Endothelial cell (in vitro differentiated cells): ENCODE measurements at regions not wholly inside any gene's neighbourhood (a gene's known extent, or its start where the extent isn't known, plus 50 kb on each side); places are given as distances from the start of the nearest gene placed in this dataset.

ENCODE experiments used
- DNase-seq: peaks from one replicate; pipeline ENCODE4 v3.0.0; 2021; ENCODE audit warnings: low spot score
- H3K27ac Mint-ChIP-seq: one replicate; pipeline ENCODE4 v1.8.0; 2021; ENCODE audit warnings: mixed read lengths, inconsistent platforms; ENCODE audit not compliant: unreplicated experiment
- H3K27me3 Mint-ChIP-seq: one replicate; pipeline ENCODE4 v1.8.0; 2021; ENCODE audit warnings: mild to moderate bottlenecking, moderate library complexity, mixed read lengths, inconsistent platforms; ENCODE audit not compliant: unreplicated experiment
- H3K36me3 Mint-ChIP-seq: one replicate; pipeline ENCODE4 v1.8.0; 2021; ENCODE audit warnings: mild to moderate bottlenecking, low read depth, mixed read lengths, inconsistent platforms; ENCODE audit not compliant: unreplicated experiment
- H3K4me1 Mint-ChIP-seq: one replicate; pipeline ENCODE4 v1.8.0; 2021; ENCODE audit warnings: mild to moderate bottlenecking, mixed read lengths, inconsistent platforms; ENCODE audit not compliant: unreplicated experiment
- H3K4me3 Mint-ChIP-seq: one replicate; pipeline ENCODE4 v1.8.0; 2021; ENCODE audit warnings: mild to moderate bottlenecking, mixed read lengths, inconsistent platforms; ENCODE audit not compliant: unreplicated experiment
- H3K9me3 Mint-ChIP-seq: one replicate; pipeline ENCODE4 v1.8.0; 2021; ENCODE audit warnings: mixed read lengths, inconsistent platforms; ENCODE audit not compliant: unreplicated experiment
- CTCF ChIP-seq: fragments of 200-600 bp; sonication (generic); IDR thresholded peaks from one replicate; pipeline ENCODE4 v1.5.0; 2021; ENCODE audit warnings: antibody characterized with exemption; ENCODE audit not compliant: unreplicated experiment

GRCh38 chr4:171170671-171171070 is 642.5 kb upstream of the GALNTL6 start:
- Mint-ChIP-seq H3K9me3 (no peaks in the 10 kb centered on the region), H3K27ac (no peak overlapping the region), H3K4me1 (no peaks in the 10 kb centered on the region), H3K36me3 (no peaks in the 10 kb centered on the region), H3K27me3 (no peaks in the 10 kb centered on the region), H3K4me3 (no peak overlapping the region)
- TF ChIP-seq CTCF, result no peak
- DNase-seq, result no peak

- H3K27me3 Mint-ChIP-seq, result no peaks in the 10 kb centered on the region
- no peak for DNase-seq
- H3K27ac Mint-ChIP-seq, result no peak overlapping the region
- TF ChIP-seq CTCF, result no peak
- no peaks in the 10 kb centered on the region for H3K36me3 Mint-ChIP-seq
- no peaks in the 10 kb centered on the region for H3K4me1 Mint-ChIP-seq
- H3K4me3 Mint-ChIP-seq, result no peak overlapping the region
- no peaks in the 10 kb centered on the region for H3K9me3 Mint-ChIP-seq
Observed at GRCh38 chr4:171169396-171169795, 643.8 kb upstream of the GALNTL6 start.

- Mint-ChIP-seq H3K27ac (no peak overlapping the region), H3K27me3 (no peaks in the 10 kb centered on the region), H3K36me3 (no peaks in the 10 kb centered on the region), H3K4me1 (no peaks in the 10 kb centered on the region), H3K9me3 (no peaks in the 10 kb centered on the region), H3K4me3 (no peak overlapping the region)
- DNase-seq, result no peak
- no peak for TF ChIP-seq CTCF
Observed at GRCh38 chr4:171162478-171162877, 650.7 kb upstream of the GALNTL6 start.

- H3K4me3 Mint-ChIP-seq, result no peak overlapping the region
- H3K27me3 Mint-ChIP-seq, result peaks cover 2% of the 10 kb centered on the region
- no peak for DNase-seq
- H3K4me1 Mint-ChIP-seq, result no peaks in the 10 kb centered on the region
- H3K9me3 Mint-ChIP-seq, result no peaks in the 10 kb centered on the region
- no peak for TF ChIP-seq CTCF
- no peaks in the 10 kb centered on the region for H3K36me3 Mint-ChIP-seq
- no peak overlapping the region for H3K27ac Mint-ChIP-seq
Observed at GRCh38 chr4:171157462-171158082, 655.6 kb upstream of the GALNTL6 start.

GRCh38 chr4:171142639-171143038 is 670.6 kb upstream of the GALNTL6 start:
- no peak overlapping the region for H3K4me3 Mint-ChIP-seq
- H3K36me3 Mint-ChIP-seq, result no peaks in the 10 kb centered on the region
- H3K27me3 Mint-ChIP-seq, result no peaks in the 10 kb centered on the region
- no peaks in the 10 kb centered on the region for H3K9me3 Mint-ChIP-seq
- H3K4me1 Mint-ChIP-seq, result no peaks in the 10 kb centered on the region
- DNase-seq, result no peak
- no peak overlapping the region for H3K27ac Mint-ChIP-seq
- no peak for TF ChIP-seq CTCF
